KMS-11 (cell line): ENCODE measurements at regions not wholly inside any gene's neighbourhood (a gene's known extent, or its start where the extent isn't known, plus 50 kb on each side); places are given as distances from the start of the nearest gene placed in this dataset.
"Not testable (repeated sequence)": the region's sequence is repeated elsewhere in the genome, so short reads cannot be mapped to it uniquely, and the experiment has no call there.

Experiments used
- H2AFZ ChIP-seq: fragments of 200-600 bp; sonication (generic); 2 replicates; pipeline ENCODE4 v1.6.1; 2016; ENCODE audit warnings: antibody characterized with exemption, mixed run types, low read depth
- H3K27ac ChIP-seq: fragments of 200-600 bp; sonication (generic); 2 replicates; pipeline ENCODE4 v1.6.1; 2016; ENCODE audit warnings: mild to moderate bottlenecking, mixed run types
- H3K27me3 ChIP-seq: fragments of 200-600 bp; sonication (generic); 2 replicates; pipeline ENCODE4 v1.6.1; 2017; ENCODE audit warnings: mild to moderate bottlenecking, low read depth, mixed run types, moderate library complexity; ENCODE audit not compliant: insufficient read depth
- H3K36me3 ChIP-seq: fragments of 200-600 bp; sonication (generic); 2 replicates; pipeline ENCODE4 v1.6.1; 2017; ENCODE audit warnings: mild to moderate bottlenecking, mixed run types; ENCODE audit not compliant: insufficient read depth
- H3K4me1 ChIP-seq: fragments of 200-600 bp; sonication (generic); 2 replicates; pipeline ENCODE4 v1.6.1; 2016; ENCODE audit warnings: mild to moderate bottlenecking, low read depth, mixed run types; ENCODE audit not compliant: poor library complexity, severe bottlenecking
- H3K4me2 ChIP-seq: fragments of 200-600 bp; sonication (generic); 2 replicates; pipeline ENCODE4 v1.7.0; 2016; ENCODE audit warnings: mild to moderate bottlenecking, mixed run types
- H3K4me3 ChIP-seq: fragments of 200-600 bp; sonication (generic); IDR thresholded peaks from 2 replicates; pipeline ENCODE4 v1.6.1; 2017; ENCODE audit warnings: low read depth, low read length, mixed read lengths; ENCODE audit not compliant: insufficient read depth
- H3K79me2 ChIP-seq: fragments of 200-600 bp; sonication (generic); 2 replicates; pipeline ENCODE4 v1.6.1; 2016; ENCODE audit warnings: low read depth, mixed run types; ENCODE audit not compliant: insufficient read depth
- H3K9ac ChIP-seq: fragments of 200-600 bp; sonication (generic); 2 replicates; pipeline ENCODE4 v1.6.1; 2016; ENCODE audit warnings: mild to moderate bottlenecking, mixed run types
- H4K20me1 ChIP-seq: fragments of 200-600 bp; sonication (generic); 2 replicates; pipeline ENCODE4 v1.6.1; 2016; ENCODE audit warnings: mild to moderate bottlenecking, mixed run types; ENCODE audit not compliant: insufficient read depth
- CTCF ChIP-seq: fragments of 200-600 bp; sonication (generic); conservative IDR thresholded peaks from 2 replicates; pipeline ENCODE4 v1.6.1; 2017; ENCODE audit warnings: low read depth, mild to moderate bottlenecking, antibody characterized with exemption, low read length, moderate library complexity, mixed read lengths

- Histone ChIP-seq H3K4me2 (no peak overlapping the region), H3K4me1 (no peaks in the 10 kb centered on the region), H4K20me1 (no peaks in the 10 kb centered on the region), H3K4me3 (no peak overlapping the region), H2AFZ (no peak overlapping the region), H3K27ac (no peak overlapping the region), H3K79me2 (no peaks in the 10 kb centered on the region), H3K36me3 (no peaks in the 10 kb centered on the region), H3K9ac (no peak overlapping the region), H3K27me3 (no peaks in the 10 kb centered on the region)
- TF ChIP-seq CTCF: no peak
Observed at GRCh38 chr4:62619971-62620370, 1419.8 kb downstream of the ADGRL3 start.

GRCh38 chr4:62618042-62618441, 1417.9 kb downstream of the ADGRL3 start:
- TF ChIP-seq CTCF: no peak
- H3K27me3 ChIP-seq: no peaks in the 10 kb centered on the region
- H3K79me2 ChIP-seq: no peaks in the 10 kb centered on the region
- H3K36me3 ChIP-seq: no peaks in the 10 kb centered on the region
- 0 out of 2 replicates have a peak overlapping the region, but pooled peaks have one; percentile 1 for H2AFZ ChIP-seq
- no peaks in the 10 kb centered on the region for H3K4me1 ChIP-seq
- H3K4me3 ChIP-seq: no peak overlapping the region
- H3K4me2 ChIP-seq: no peak overlapping the region; the same call in 1 of the 2 replicates
- H4K20me1 ChIP-seq: no peaks in the 10 kb centered on the region
- no peak overlapping the region for H3K27ac ChIP-seq
- H3K9ac ChIP-seq: no peak overlapping the region

GRCh38 chr4:62601737-62602136, 1401.6 kb downstream of the ADGRL3 start:
- H3K9ac ChIP-seq: no peak overlapping the region
- no peak overlapping the region for H3K4me2 ChIP-seq
- no peaks in the 10 kb centered on the region for H3K4me1 ChIP-seq
- H3K27me3 ChIP-seq: no peaks in the 10 kb centered on the region
- no peaks in the 10 kb centered on the region for H3K79me2 ChIP-seq
- H3K4me3 ChIP-seq: no peak overlapping the region
- H4K20me1 ChIP-seq: no peaks in the 10 kb centered on the region
- no peak overlapping the region for H2AFZ ChIP-seq
- H3K36me3 ChIP-seq: no peaks in the 10 kb centered on the region
- no peak for TF ChIP-seq CTCF
- H3K27ac ChIP-seq: no peak overlapping the region

- H2AFZ ChIP-seq, H3K4me2 ChIP-seq, H3K79me2 ChIP-seq, H3K27ac ChIP-seq, H3K36me3 ChIP-seq, H3K4me3 ChIP-seq, H3K9ac ChIP-seq, H4K20me1 ChIP-seq, H3K4me1 ChIP-seq, H3K27me3 ChIP-seq: not testable (repeated sequence)
- peak; percentile 22; the same call in 1 of the 2 replicates for TF ChIP-seq CTCF
Observed at GRCh38 chr4:62595265-62595664, 1395.1 kb downstream of the ADGRL3 start.
